AG04449 (cell line): ENCODE measurements at regions not wholly inside any gene's neighbourhood (a gene's known extent, or its start where the extent isn't known, plus 50 kb on each side); places are given as distances from the start of the nearest gene placed in this dataset.

Source experiments
- CTCF ChIA-PET: fragments of 350-600 bp; formaldehyde crosslinking; extraction: SDS; loops from one replicate; lab custom pipeline; 2021; ENCODE audit warnings: antibody characterized with exemption; lab: Yijun Ruan, JAX
- POLR2A ChIA-PET: fragments of 400-600, 350-600 bp; formaldehyde crosslinking; extraction: SDS; loops from one replicate; lab custom pipeline; 2020; ENCODE audit warnings: antibody characterized with exemption, inconsistent platforms; lab: Yijun Ruan, JAX
- DNase-seq: peaks from one replicate; pipeline ENCODE4 v3.0.0-alpha.2; 2010; ENCODE audit warnings: low read depth, low spot score
- H3K4me3 ChIP-seq: 2 replicates; pipeline ENCODE4 v1.5.1; 2011; ENCODE audit warnings: low read depth, mild to moderate bottlenecking, control low read depth, low read length
- CTCF ChIP-seq: IDR thresholded peaks from one replicate; pipeline ENCODE4 v1.5.1; 2011; ENCODE audit warnings: mild to moderate bottlenecking, moderate library complexity, low read length, control low read depth, inconsistent platforms; ENCODE audit not compliant: insufficient read depth; ENCODE audit errors: missing control alignments

DNA sequence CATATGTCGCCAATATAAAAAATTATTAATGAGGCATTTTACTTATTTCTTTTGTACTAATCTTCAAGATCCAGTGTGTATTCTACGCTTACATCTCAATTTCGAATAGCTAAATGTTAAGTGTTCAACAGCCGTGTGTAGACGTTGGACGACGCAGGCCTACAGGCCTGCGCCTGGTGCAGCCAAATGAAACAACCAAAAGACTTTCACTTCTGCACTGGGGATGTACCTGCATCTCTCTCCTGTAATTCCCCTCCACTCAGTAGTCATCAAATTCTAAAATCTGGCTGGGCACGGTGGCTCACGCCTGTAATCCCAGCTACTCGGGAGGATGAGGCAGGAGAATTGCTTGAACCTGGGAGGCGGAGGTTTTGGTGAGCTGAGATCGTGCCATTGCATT lies 76.8 kb upstream of the HNRNPU start:
- no peak for DNase-seq
- POLR2A ChIA-PET, result no interaction called here
- CTCF ChIA-PET, result no interaction called here
- no peak for TF ChIP-seq CTCF
- no peak overlapping the region for H3K4me3 ChIP-seq

DNA sequence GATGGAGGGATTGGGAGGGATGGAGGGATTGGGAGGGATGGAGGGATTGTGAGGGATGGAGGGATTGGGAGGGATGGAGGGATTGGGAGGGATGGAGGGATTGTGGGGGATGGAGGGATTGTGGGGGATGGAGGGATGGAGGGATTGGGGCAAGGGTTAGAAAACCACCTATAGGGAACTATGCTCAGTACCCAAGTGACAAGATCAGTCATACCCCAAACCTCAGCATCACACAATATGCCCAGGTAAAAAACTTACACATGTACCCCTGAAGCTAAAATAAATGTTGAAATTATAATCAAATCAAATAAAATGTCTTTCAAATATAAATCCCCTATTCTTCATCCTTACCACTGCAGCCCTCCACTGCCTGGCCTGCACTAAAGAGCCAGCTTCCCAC lies 72.8 kb upstream of the HNRNPU start:
- DNase-seq, result no peak
- no peak overlapping the region for H3K4me3 ChIP-seq
- TF ChIP-seq CTCF, result no peak
- POLR2A ChIA-PET, result no interaction called here
- CTCF ChIA-PET, result no interaction called here

DNA sequence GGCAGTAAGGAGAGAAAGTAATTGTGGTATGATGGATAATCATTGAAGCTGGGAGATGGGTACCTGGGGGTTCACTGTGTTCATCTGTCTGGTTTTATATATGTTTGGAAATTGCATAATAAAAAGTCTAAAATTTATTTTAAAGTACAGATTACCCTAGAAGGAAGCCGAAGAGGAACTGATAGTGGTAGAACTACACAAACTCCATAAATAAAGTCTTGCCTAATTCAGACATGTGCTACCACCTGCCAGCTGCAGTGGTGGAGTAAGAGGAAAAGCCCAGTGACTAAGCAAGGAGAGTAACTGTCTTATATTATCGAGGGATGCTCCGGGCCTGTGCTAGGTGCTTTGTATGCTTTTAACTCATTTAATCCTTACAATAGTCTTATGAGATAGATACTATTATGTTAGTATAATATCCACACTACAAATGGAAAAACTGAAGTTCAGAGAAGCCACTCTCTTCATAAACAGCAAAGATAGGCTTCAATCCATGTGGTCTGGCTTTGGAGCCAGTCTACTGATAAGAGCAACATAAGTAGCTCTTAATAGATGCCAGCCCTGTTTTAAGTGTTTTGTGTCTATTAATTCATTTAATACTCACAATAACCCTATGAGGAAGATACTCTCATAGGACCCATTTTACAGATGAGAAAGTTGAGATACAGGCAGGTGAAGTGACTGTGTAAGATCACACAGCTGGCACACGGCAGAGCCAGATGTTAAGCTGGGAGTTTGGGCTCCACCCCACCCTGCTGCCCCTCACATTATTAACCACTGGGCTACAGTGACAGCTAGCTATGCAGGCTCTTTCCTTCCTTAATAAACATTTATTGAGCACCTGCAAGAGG lies 56.8 kb upstream of the HNRNPU start:
- H3K4me3 ChIP-seq, result no peak overlapping the region
- CTCF ChIA-PET, result interaction anchor here (1.3 kb wide), 1 partner anchor 9 kb away, joined by 3 read pairs; no protein-coding TSS in a partner anchor
- no peak for TF ChIP-seq CTCF
- DNase-seq, result no peak
- POLR2A ChIA-PET, result interaction anchor here (0.6 kb wide), 1 partner anchor 34 kb away, joined by 4 read pairs; no protein-coding TSS in a partner anchor

GRCh38 chr1:244919320-244920282 lies 55.3 kb upstream of the HNRNPU start:
- TF ChIP-seq CTCF, result no peak
- peak overlapping the region; percentile 63; the same call in 1 of the 2 replicates for H3K4me3 ChIP-seq
- no peak for DNase-seq
- CTCF ChIA-PET, result interaction anchor here (0.8 kb wide), 1 partner anchor 213 kb away, joined by 3 read pairs; no protein-coding TSS in a partner anchor
- POLR2A ChIA-PET, result interaction anchor here (1.1 kb wide), 1 partner anchor 51 kb away, joined by 4 read pairs; a partner anchor contains a TSS

- no peak for TF ChIP-seq CTCF
- H3K4me3 ChIP-seq, result peak overlapping the region; percentile 63
- CTCF ChIA-PET, result interaction anchor here (0.8 to 1.0 kb wide), 2 partner anchors 12 to 214 kb away, joined by 3 to 4 read pairs; no protein-coding TSS in a partner anchor
- POLR2A ChIA-PET, result interaction anchor here (1.1 kb wide), 1 partner anchor 51 kb away, joined by 4 read pairs; a partner anchor contains a TSS
- DNase-seq, result no peak
Observed at GRCh38 chr1:244918421-244919319, 54.3 kb upstream of the HNRNPU start.
